HEK293T (cell line): ENCODE measurements at regions not wholly inside any gene's neighbourhood (a gene's known extent, or its start where the extent isn't known, plus 50 kb on each side); places are given as distances from the start of the nearest gene placed in this dataset.

Experiments used
- ARNT ChIP-seq: fragments of 450-650 bp; IDR thresholded peaks from 2 replicates; pipeline ENCODE4 v1.6.1; 2017; ENCODE audit warnings: mild to moderate bottlenecking
- CTBP1 ChIP-seq: fragments of 450-650 bp; IDR thresholded peaks from 2 replicates; pipeline ENCODE4 v1.6.1; 2016; ENCODE audit warnings: borderline replicate concordance
- FOXA1 ChIP-seq: fragments of 450-650 bp; IDR thresholded peaks from 2 replicates; pipeline ENCODE4 v1.6.1; 2016; ENCODE audit warnings: mild to moderate bottlenecking
- FOXK2 ChIP-seq: fragments of 450-650 bp; IDR thresholded peaks from 2 replicates; pipeline ENCODE4 v1.6.1; 2016; ENCODE audit warnings: mild to moderate bottlenecking
- FOXM1 ChIP-seq: fragments of 450-650 bp; IDR thresholded peaks from 2 replicates; pipeline ENCODE4 v1.6.1; 2017; ENCODE audit warnings: mild to moderate bottlenecking, borderline replicate concordance
- NFRKB ChIP-seq: fragments of 450-650 bp; IDR thresholded peaks from 2 replicates; pipeline ENCODE4 v1.6.1; 2016; ENCODE audit warnings: mild to moderate bottlenecking, moderate library complexity
- SP1 ChIP-seq: fragments of 450-650 bp; IDR thresholded peaks from 2 replicates; pipeline ENCODE4 v1.6.1; 2017
- TARDBP ChIP-seq: fragments of 450-650 bp; IDR thresholded peaks from 2 replicates; pipeline ENCODE4 v1.6.1; 2016
- ZNF384 ChIP-seq: fragments of 450-650 bp; IDR thresholded peaks from 2 replicates; pipeline ENCODE4 v1.6.1; 2016

- TF ChIP-seq NFRKB, result no peak
- no peak for TF ChIP-seq ZNF384
- TF ChIP-seq TARDBP, result no peak
- TF ChIP-seq SP1, result no peak
- no peak for TF ChIP-seq FOXA1
- no peak for TF ChIP-seq ARNT
- no peak for TF ChIP-seq CTBP1
- no peak for TF ChIP-seq FOXK2
- no peak for TF ChIP-seq FOXM1
Observed at GRCh38 chr1:192436441-192437078, 119.8 kb downstream of the RGS21 start.
